GM19452 (cell line): ENCODE measurements at regions not wholly inside any gene's neighbourhood (a gene's known extent, or its start where the extent isn't known, plus 50 kb on each side); places are given as distances from the start of the nearest gene placed in this dataset.

Experiments
- ATAC-seq: cut with Tn5 transposase; IDR thresholded peaks from one replicate; pipeline ENCODE4 v1.9.1; 2021; ENCODE audit not compliant: unreplicated experiment

DNA sequence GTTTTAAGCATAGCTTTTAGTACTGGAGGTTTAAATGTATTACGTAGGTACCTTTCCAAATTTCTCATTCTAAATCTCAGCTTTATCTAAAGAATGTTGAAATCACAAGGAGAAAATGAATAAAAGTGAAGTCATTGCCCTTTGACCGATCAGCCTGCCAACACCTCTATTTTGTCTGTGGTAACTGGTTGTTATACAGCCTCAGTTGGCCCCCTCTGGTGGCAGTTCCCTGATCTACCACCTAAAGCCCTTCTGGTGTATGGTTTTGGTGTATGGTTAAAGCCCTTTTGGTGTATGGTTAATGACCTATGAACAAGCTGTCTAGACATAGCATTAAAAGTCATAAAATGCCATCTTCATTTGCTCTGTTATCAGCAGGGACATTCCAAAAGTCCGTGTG is 378.2 kb upstream of the AZI2 start:
- ATAC-seq, result no peak

DNA sequence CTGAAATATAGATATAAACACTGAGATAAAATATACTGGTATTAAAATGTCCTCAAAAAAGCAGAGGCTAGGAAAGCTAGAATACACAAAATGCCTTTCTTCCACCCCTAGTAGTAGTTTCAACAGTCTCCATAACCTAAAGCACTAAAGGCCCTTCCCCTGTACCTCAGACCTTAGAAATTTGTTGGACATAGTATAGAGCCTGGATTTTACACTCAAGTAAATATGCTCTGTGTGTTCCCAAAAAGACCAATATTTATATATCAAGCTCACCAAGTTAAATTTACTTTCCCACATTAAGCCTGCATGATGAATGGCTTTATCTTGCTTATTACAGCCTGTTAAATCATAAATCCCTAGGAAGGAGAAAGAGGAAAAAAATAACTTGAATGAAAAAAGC is 378.7 kb upstream of the AZI2 start:
- ATAC-seq, result no peak

DNA sequence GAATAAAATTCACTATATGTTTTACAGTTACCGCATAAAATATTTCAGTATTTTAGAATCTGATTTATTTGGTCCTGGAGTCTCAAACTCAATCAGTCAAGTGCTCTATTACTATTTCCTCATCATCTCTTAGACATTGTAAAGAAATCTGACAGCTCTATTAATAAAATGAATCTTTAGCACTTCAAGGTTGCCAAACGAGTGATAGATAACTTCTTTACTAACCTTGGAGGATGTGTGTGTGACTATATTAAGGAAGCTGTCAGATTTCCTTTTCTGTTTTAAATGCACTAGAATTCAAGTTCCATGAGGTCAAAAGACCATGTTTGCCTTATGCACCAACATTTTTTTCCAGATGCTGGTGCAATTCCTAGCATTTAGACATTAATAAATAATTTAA is 389.8 kb upstream of the AZI2 start:
- no peak for ATAC-seq

DNA sequence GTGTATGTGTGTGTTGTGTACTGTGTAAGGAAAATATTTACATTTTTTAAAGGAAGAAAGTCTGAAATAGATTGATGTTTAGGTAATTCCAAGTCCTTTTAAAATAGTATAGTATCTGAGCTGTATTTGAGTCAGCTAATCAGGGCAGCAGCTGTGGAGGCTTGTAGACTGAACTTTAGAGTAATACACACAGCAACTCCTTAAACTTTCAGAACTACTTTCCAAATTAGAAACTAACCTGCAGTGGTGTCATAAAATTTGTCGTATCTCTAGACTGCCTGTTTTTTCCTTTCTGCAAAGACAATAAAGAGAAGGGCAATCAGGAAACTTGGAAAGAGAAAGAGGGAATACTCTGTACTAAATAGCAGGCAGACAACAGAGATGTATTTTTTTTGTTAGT is 391.0 kb upstream of the AZI2 start:
- no peak for ATAC-seq

DNA sequence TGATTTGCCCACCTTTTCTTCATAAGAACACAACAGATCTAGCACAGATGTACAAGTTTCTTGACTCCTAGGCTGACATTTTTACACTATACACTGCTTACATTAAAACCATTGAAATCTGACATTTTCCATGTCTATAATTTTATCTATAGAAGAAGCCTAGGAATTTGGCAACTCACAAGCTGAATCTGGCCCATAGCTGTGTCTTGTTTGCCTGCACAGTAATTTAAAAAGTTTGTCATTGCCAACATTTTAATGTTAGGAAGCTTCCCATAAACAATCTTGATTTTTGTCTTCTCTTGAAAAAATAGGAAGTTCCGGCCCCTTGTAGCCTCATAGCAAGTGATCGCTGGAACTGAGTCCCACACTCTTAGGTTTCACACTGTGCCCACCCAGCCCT is 394.6 kb upstream of the AZI2 start:
- no peak for ATAC-seq

DNA sequence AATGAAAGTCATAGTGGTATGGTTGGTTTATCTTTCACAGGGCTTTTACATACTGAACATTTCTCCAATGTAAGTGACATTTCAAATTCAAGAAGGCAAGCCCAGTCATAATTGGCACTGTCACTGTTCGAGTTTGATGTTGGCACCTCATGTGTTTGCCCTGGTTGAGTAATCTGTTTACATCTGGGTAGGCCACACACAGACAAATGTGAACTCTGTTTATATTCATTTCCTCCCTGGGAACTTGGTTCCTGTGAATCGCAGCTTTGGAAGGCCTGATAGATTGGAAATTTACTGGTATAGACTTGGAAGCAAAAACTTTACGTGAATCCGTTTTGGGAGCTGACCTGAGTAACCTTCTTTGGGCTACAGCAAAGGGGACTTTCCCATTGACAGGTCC is 395.2 kb upstream of the AZI2 start:
- no peak for ATAC-seq

DNA sequence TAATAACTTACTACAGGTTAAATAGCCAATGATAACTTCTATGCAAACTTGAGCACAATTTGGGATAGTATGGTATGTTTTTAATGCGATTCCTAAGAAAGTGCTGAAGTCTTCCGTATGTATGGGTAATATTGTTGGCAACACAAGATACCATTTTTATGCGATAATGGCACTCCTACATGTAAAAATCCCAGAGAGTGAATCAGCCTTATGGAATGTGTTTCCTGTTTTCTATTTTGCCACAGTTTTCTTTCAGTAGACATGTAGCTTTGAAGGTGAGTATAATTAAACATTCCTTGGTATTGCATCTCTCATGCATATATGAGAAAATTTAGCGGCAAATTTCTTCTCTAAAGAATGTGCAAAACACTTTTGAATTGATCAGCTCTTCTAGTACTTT is 396.8 kb upstream of the AZI2 start:
- ATAC-seq, result no peak

DNA sequence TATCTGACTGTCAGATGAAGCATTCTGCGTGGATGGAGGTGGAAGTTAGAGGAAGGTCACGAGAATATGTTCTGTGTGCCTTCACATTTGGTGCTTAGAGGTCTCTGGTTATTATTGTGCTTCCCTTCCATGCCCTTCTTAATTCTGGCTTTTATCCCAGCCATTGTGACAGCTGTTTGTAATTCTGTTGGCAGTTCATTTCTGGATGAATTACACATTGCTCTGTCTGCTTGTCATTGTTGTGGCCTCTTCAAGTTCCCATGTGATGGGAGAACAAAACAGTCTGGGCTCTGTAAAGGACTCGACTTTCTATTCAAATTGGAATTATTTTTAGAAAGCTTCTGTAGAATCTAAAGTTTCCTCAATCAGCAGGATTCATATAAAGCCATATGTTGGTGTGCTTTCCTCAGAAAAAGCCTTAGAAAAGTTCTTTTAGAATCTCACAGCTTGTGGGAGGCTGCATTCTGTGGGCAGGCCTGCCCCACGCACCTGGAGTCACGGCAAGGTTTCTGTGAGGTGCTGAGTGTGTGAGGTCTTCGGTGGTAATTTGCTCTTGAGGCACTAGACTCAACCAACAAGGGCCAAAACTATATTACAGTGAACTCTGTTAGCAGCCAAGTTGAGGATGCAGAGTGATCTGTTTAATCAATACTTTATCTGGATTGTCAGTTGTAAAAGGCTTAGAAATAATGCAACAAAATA is 397.4 kb upstream of the AZI2 start:
- no peak for ATAC-seq

DNA sequence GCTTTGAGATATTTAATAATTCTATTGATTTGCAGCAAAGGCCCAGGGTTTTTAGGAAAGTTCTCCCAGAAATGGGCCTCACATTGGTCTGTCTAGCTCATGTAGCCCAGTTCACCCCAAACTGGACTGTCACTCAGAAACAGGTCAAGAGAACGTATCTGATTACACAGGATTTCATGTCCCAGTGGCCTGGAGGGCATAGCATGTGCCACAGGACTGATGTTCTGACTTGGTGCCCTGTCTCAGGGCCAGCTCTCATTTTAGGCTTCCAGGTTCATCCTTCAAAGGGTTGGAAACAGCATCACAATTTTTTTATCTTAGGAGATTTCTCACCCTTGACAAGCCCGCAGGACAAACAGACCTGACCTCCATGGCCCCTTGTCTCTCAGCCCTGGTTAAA is 398.4 kb upstream of the AZI2 start:
- no peak for ATAC-seq

DNA sequence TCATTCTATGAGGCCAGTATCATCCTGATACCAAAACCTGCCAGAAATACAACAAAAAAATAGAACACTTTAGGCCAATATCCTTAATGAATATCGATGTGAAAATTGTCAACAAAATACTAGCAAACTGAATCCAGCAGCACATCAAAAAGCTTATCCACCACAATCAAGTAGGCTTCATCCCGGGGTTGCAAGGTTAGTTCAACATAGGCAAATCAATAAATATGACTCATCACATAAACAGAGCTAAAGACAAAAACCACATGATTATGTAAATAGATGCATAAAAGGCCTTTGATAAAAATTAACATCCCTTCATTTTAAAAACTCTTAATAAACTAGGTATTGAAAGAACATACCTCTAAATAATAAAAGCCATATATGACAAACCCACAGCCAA is 403.2 kb upstream of the AZI2 start:
- no peak for ATAC-seq

DNA sequence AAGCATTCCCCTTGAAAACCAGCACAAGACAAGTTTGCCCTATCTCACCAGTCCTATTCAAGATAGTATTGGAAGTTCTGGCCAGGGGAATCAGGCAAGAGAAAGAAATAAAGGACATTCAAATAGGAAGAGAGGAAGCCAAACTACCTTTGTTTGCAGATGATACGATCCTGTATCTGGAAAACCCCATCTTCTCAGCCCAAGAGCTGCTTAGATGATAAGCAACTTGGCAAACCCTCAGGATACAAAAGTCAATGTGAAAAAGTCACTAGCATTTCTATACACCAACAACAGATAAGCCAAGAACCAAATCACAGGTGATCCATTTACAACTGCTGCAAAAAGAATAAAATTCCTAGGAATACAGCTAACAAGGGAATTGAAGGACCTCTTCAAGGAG is 403.7 kb upstream of the AZI2 start:
- no peak for ATAC-seq

DNA sequence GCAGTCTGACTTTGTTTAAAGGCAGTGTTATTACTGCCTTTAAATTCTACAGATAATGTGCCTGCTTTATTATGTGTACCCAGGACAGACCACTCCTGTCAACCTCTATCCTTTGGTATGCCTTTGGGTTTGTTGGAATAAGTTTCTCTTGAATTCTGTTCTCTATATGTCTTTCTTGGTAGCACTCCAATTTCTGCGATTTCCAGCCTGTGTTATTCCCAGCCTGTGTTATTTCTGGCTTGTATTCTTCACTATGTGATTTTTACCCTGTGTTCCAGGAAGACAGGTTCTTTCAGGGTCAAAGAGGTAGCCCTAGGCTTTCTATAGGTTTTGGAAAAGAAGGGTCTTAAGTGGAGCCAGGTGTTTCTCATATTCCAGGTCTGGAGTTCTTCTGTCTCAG is 407.4 kb upstream of the AZI2 start:
- no peak for ATAC-seq

DNA sequence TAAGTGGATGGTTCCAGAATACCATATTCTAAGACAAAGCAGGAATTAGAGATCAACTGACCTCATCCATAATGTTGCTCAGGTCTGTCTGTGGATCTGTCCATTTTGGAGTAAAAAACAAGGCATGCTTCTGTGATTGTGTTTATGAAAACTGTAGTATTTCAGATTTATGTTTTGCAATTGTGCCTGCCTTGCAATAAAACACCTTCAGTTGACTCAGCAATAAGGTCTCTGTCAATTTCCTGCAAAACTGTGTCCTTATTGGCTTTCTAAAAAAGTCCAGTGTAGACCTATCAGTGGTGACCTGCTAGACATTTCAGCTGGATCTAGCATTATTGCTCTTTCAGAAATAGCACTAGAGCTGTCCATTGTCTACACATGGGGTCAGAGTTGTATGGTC is 409.5 kb upstream of the AZI2 start:
- ATAC-seq, result no peak

DNA sequence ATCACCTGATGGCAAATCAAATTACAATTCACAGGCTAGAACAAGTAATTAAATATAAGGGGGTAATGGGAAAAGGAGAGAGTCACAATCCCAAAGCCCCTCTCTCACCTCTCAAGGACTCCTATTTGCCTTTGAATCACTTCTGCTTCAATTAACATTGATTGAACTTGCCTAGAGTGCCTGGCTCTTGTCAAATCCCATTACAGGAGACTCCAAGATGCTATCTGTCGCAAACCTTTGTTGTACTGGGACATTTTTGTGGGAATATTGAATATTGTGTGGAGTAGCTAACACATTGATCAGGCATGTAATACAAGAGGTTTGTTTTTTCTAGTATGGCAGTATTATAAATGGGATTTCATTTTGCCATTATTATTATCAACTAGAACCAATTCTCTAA is 412.8 kb upstream of the AZI2 start:
- ATAC-seq, result no peak

DNA sequence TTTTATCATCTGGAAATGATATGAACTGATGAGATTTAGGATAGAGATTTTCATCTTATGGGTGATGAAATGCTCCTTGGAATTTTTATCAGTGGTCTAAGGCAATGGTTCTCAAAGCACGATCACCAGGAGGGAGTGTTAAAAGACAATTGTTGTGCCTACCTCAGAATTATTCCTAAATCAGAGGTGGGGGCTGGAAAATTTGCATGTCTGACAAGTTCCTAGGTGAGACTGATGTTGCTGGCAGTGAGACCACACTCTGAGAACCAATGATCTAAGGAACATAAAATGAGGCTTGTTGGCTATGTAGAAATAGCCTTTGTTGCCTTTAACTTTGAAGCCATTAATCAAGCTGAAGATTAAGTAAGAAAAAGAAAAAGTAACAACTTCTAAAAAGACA is 416.6 kb upstream of the AZI2 start:
- no peak for ATAC-seq

DNA sequence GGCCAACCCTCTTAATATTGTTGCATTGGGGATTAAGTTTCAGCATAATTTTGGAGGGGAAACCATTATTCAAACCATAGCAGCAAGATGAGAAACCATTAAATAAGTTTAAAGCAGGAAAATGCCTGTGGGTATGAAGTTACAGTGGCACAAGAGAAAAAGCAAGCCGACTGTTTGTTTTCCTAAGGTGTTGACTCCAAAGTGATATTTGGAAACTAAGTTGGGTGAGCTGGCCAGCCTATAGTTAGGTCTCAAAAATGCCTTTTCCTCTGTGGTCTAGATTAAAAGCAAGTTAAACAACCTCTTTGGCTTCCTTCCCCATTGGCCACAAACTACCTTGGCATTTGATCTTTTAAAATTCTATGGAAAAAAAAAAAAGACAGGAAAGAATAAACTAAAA is 419.8 kb upstream of the AZI2 start:
- no peak for ATAC-seq

DNA sequence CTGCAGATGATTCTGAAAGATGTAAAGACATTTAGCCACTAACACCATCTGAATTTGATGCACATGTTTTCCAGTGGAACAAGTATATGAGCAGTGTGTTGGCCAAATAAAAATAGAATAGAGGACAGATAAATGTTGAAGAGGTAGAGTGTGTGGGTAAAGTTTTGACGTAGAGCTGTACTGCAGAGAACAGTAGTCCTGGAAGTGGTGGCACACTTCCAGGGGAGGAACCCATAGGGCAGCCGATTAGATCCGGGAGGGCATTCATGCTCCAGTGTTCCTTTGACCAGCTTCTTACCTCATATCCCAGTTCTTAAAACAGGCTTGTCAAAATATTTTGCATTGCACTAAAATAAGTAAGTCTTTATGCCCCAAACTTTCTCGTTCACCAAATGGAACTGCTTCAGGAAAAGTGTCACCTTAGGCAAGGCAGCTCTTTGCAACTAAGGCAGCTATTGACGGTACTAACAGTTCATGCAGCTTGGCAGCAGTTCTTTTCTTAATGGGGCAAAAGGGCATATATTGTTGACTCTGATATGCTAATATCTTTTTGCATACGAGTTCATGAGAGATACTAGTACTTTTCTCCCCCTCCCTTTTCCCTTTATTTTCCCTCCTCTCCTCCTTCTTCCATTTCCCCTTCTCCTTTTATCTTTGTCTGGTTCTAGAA is 429.3 kb upstream of the AZI2 start:
- ATAC-seq, result no peak

DNA sequence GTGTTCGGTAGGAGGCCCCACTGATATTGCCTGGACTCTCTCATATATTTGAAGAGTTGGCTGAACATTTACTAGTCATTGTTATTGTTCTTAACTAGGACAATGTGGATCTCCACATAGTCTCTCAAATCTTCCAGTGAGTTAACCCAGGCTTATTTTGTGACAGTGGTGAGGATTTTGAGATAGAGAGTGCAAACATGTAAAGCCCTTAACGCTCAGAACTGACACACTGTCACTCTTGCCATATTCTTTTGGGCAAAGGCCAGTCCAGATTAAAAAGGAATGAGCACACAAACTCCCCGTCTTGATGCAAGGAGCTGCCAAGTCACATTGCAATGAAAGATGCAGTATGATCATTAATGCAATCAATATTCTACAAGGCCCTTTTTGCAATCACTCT is 431.9 kb upstream of the AZI2 start:
- no peak for ATAC-seq

DNA sequence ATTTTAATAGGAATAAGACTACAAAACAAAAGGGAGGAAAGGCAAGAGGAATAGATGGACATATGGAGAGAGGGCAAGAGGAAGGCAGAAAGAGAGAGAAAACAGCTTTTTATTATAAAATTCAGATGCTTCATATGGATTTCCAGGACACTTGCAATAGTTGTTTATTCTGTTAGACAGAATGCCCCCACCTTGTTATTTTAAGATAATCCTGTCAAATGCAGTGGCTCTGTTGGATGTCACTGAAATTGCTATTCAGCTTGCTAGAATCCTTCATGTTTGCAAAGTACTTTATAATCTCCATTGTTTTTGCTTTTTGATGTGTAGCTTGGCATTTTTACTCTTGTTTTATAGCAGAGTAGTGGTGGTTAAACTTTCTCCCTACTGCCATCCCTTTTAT is 432.4 kb upstream of the AZI2 start:
- ATAC-seq, result no peak

DNA sequence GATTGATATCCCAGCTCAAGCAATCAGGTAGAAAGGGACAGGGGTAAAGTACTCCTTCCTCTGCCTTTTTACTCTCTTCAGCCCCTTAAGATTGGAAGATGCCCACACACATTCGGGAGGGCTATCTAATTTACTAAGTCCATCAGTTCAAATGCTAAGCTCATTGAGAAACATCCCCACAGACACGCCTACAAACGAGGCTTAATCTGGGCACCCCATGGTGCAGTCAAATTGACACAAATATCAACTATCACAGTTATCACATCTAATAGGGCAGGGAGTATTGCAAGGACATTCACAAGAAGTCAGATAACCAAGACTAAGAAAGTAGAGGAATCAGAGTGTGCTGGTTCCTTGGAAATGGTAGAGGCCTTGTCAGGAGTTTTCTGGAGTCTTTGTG is 437.8 kb upstream of the AZI2 start:
- no peak for ATAC-seq

DNA sequence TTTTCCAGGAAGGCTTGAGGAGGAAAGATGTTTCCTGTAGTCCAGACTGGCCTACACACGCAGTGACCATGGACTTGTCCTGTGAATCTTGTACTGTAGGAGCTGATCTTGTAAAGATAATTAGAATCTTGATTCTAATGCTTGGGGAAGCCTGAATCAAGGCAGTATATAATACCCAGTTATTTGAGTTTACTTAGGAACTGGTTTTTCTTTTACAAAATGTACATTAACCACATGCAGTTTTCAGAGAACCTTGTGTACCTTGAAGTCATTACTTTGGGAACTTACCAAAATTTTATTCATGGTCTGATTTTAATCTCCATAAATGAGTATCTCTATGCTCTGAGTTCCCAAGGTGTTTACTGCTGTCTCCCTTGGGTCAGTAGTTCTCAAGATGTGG is 439.9 kb upstream of the AZI2 start:
- ATAC-seq, result no peak

DNA sequence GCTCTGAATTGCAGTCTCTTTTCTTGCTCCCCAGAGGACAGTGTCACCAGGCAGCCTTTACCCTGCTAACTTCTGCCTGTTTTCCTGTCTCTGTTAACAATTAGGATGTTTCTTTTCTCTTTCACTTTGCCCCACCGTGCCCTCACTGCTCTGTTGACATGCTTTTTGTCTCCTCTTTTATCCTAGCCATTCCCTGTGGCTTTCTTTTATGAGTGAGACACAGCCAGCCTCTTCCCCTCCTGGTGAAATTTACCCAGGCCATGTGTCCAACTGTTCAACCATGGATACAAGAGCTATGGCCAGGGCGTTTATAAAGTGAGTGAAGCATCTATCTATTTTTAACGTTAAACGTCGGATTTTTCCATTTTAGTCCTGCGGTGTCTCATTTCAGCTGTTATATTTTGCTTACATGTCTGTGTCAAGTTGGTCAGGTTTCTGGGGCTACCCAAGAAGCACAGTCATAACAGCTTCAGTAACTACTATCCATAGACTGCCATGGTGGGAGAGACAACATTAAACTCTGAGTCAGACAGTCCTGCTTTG is 443.2 kb upstream of the AZI2 start:
- ATAC-seq, result no peak

DNA sequence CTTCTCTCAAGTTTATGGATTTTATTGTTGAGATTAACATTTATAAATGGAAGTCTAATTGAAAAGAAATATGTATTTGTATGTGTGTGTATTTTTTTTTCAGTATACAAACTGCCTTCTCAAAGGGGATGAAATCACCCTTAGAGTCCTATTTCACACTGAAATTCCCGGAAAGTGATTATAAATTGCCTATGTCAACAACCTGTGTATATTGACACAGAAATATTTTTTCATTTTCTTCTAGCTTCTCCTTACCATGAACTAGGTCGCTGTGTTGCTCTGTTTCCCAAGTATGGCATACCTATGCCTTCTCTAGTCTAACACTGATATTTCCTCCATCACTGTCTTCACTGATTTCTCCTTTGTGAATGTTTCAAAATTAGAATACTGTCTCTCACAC is 444.0 kb upstream of the AZI2 start:
- ATAC-seq, result no peak
